OCI-LY3 (cell line): ENCODE measurements at regions not wholly inside any gene's neighbourhood (a gene's known extent, or its start where the extent isn't known, plus 50 kb on each side); places are given as distances from the start of the nearest gene placed in this dataset.

Source experiments
- H2AFZ ChIP-seq: fragments of 200-600, 300-600 bp; shearing (Covaris generic); 2 replicates; pipeline ENCODE4 v1.6.0; 2014; ENCODE audit warnings: antibody characterized with exemption, low read depth, low read length
- H3K27ac ChIP-seq: fragments of 200-600, 300-600 bp; sonication (generic); 2 replicates; pipeline ENCODE4 v1.5.1; 2014; ENCODE audit warnings: mild to moderate bottlenecking, low read length, moderate library complexity, mixed read lengths
- H3K27me3 ChIP-seq: fragments of 200-600, 300-600 bp; sonication (generic); 2 replicates; pipeline ENCODE4 v1.6.1; 2014; ENCODE audit warnings: low read depth, low read length, mixed read lengths
- H3K36me3 ChIP-seq: fragments of 200-600, 300-600 bp; sonication (generic); replicated peaks from 2 replicates; pipeline ENCODE3; 2014; ENCODE audit warnings: low read depth, low read length, mixed read lengths
- H3K4me1 ChIP-seq: fragments of 300-600, 200-600 bp; sonication (generic); 2 replicates; pipeline ENCODE4 v1.6.1; 2014; ENCODE audit warnings: low read length, mixed read lengths
- H3K4me2 ChIP-seq: fragments of 200-600, 300-600 bp; sonication (generic); 2 replicates; pipeline ENCODE4 v1.6.1; 2014; ENCODE audit warnings: low read length, mixed read lengths
- H3K4me3 ChIP-seq: fragments of 300-600, 200-600 bp; sonication (generic); 2 replicates; pipeline ENCODE4 v1.5.1; 2014; ENCODE audit warnings: antibody characterized with exemption, mild to moderate bottlenecking, low read length, moderate library complexity
- H3K79me2 ChIP-seq: fragments of 300-600, 200-600 bp; shearing (Covaris generic); 2 replicates; pipeline ENCODE4 v1.6.1; 2014; ENCODE audit warnings: mild to moderate bottlenecking, low read length, mixed read lengths
- H3K9ac ChIP-seq: fragments of 300-600, 200-600 bp; shearing (Covaris generic); 2 replicates; pipeline ENCODE4 v1.6.0; 2014; ENCODE audit warnings: mild to moderate bottlenecking, low read length, moderate library complexity
- H3K9me3 ChIP-seq: fragments of 200-600, 300-600 bp; shearing (Covaris generic); 2 replicates; pipeline ENCODE4 v1.6.1; 2014; ENCODE audit warnings: low read length, mixed read lengths; ENCODE audit not compliant: insufficient read depth
- H4K20me1 ChIP-seq: fragments of 200-600, 300-600 bp; sonication (generic); 2 replicates; pipeline ENCODE4 v1.6.1; 2016; ENCODE audit warnings: low read length, mixed read lengths; ENCODE audit not compliant: insufficient read depth
- CTCF ChIP-seq: fragments of 200-600, 300-600 bp; sonication (generic); IDR thresholded peaks from 2 replicates; pipeline ENCODE4 v1.5.1; 2014; ENCODE audit warnings: antibody characterized with exemption, low read length, low read depth
- EZH2phosphoT487 ChIP-seq: fragments of 200-600 bp; shearing (Covaris generic); IDR thresholded peaks from 2 replicates; pipeline ENCODE4 v1.6.1; 2018; ENCODE audit warnings: antibody characterized with exemption, mixed run types, low read depth

GRCh38 chr4:136203199-136203598 lies 1329.1 kb downstream of the PCDH18 start:
- no peaks in the 10 kb centered on the region for H3K79me2 ChIP-seq
- H3K4me2 ChIP-seq: no peak overlapping the region

DNA sequence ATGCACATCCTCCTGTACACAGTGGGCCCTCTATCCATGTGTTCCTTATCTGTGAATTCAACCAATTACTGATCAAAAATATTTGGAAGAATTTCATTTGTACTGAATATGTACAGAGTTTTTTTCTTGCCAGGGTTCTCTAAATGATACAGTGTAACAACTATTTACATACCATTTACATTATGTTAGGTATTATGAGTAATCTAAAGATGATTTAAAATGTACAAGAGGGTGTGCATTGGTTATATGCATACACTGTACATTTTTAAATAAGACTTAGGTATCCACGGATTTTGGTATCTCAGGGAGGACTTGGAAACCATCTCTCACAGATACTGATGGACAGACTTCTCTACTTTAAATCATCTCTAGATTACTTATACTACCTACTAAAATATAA lies 1333.9 kb downstream of the PCDH18 start:
- Histone ChIP-seq H2AFZ (no peak overlapping the region), H3K27me3 (no peaks in the 10 kb centered on the region), H3K27ac (no peak overlapping the region), H3K4me1 (no peaks in the 10 kb centered on the region), H3K9ac (no peak overlapping the region), H3K4me3 (no peak overlapping the region), H3K79me2 (no peaks in the 10 kb centered on the region), H3K4me2 (no peak overlapping the region), H3K36me3 (no peaks in the 10 kb centered on the region), H3K9me3 (no peaks in the 10 kb centered on the region), H4K20me1 (no peaks in the 10 kb centered on the region)
- TF ChIP-seq CTCF: no peak
- TF ChIP-seq EZH2phosphoT487: no peak

More at GRCh38 chr4:136203199-136203598, 1329.1 kb downstream of the PCDH18 start:
- Histone ChIP-seq H3K4me1 (no peaks in the 10 kb centered on the region), H4K20me1 (no peaks in the 10 kb centered on the region), H3K27ac (no peak overlapping the region), H3K36me3 (no peaks in the 10 kb centered on the region), H3K4me3 (no peak overlapping the region), H3K27me3 (no peaks in the 10 kb centered on the region), H3K9ac (no peak overlapping the region), H3K9me3 (no peaks in the 10 kb centered on the region), H2AFZ (no peak overlapping the region)
- no peak for TF ChIP-seq CTCF
- TF ChIP-seq EZH2phosphoT487: no peak

DNA sequence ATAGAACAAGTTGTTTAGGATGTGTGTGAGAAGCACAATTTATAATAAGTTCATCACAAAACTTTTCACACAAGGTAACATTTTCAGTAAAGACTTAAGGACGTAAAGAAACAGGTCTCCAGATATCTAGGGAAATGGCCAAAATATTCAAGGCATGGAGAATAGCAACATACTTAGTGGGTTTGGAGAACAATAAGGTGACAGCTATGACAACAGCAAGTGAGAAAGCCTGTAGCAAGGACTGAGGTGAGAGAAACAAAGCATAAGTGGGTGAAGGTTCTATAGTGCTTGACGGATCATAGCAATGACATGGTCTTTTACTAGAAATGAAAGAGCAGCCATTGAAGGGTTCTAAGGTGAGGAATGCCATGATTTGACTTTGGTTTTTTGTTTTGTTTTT lies 1337.3 kb downstream of the PCDH18 start:
- no peaks in the 10 kb centered on the region for H3K79me2 ChIP-seq
- TF ChIP-seq CTCF (no peak), EZH2phosphoT487 (no peak)
- no peak overlapping the region for H2AFZ ChIP-seq
- H3K4me2 ChIP-seq: no peak overlapping the region
- H4K20me1 ChIP-seq: no peaks in the 10 kb centered on the region
- H3K4me1 ChIP-seq: no peaks in the 10 kb centered on the region
- no peak overlapping the region for H3K4me3 ChIP-seq
- no peaks in the 10 kb centered on the region for H3K9me3 ChIP-seq
- H3K36me3 ChIP-seq: no peaks in the 10 kb centered on the region
- H3K27ac ChIP-seq: no peak overlapping the region
- H3K27me3 ChIP-seq: no peaks in the 10 kb centered on the region
- no peak overlapping the region for H3K9ac ChIP-seq

DNA sequence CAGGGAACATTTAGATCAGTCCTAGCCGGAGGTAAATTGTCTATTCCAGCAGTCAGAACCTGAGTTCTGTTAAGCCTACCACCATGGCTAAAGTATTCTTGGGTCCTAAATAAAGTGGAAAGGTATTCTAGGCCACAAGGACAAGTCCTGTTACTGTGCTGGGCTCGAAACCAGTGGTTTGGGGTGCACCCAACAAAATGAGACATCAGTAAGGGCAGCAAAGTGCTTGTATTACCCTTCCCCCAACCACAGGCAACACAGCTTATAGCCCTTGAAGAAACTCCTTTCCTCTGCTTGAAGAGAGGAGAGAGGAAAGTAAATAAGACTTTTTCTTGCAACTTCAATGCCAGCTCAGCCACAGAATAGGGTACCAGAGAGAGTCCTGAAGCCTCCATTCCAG lies 1345.6 kb downstream of the PCDH18 start:
- Histone ChIP-seq H3K9me3 (no peaks in the 10 kb centered on the region), H3K4me2 (no peak overlapping the region), H4K20me1 (no peaks in the 10 kb centered on the region), H3K79me2 (no peaks in the 10 kb centered on the region), H3K27ac (no peak overlapping the region), H3K9ac (no peak overlapping the region), H3K4me3 (no peak overlapping the region), H3K27me3 (no peaks in the 10 kb centered on the region), H2AFZ (no peak overlapping the region), H3K4me1 (no peaks in the 10 kb centered on the region), H3K36me3 (no peaks in the 10 kb centered on the region)
- TF ChIP-seq CTCF (no peak), EZH2phosphoT487 (no peak)
